GM12872 (cell line): ENCODE measurements at regions not wholly inside any gene's neighbourhood (a gene's known extent, or its start where the extent isn't known, plus 50 kb on each side); places are given as distances from the start of the nearest gene placed in this dataset.

Source experiments
- CTCF ChIP-seq: IDR thresholded peaks from 3 replicates; pipeline ENCODE4 v1.5.1; 2011; ENCODE audit warnings: low read depth, mild to moderate bottlenecking, low read length, moderate library complexity; ENCODE audit not compliant: insufficient read depth

GRCh38 chr3:157672061-157672460, 168.8 kb upstream of the VEPH1 start:
- no peak for TF ChIP-seq CTCF

- TF ChIP-seq CTCF, result no peak
Observed at GRCh38 chr3:157671656-157672055, 168.4 kb upstream of the VEPH1 start.

GRCh38 chr3:157669416-157669815, 166.2 kb upstream of the VEPH1 start:
- no peak for TF ChIP-seq CTCF

- no peak for TF ChIP-seq CTCF
Observed at GRCh38 chr3:157667493-157667892, 164.3 kb upstream of the VEPH1 start.

- TF ChIP-seq CTCF, result no peak
Observed at GRCh38 chr3:157662171-157662570, 159.0 kb upstream of the VEPH1 start.

- no peak for TF ChIP-seq CTCF
Observed at GRCh38 chr3:157660847-157661246, 157.6 kb upstream of the VEPH1 start.

- no peak for TF ChIP-seq CTCF
Observed at GRCh38 chr3:157652366-157652765, 149.2 kb upstream of the VEPH1 start.

- no peak for TF ChIP-seq CTCF
Observed at GRCh38 chr3:157650699-157651098, 147.5 kb upstream of the VEPH1 start.
